H1 (cell line): ENCODE measurements at regions not wholly inside any gene's neighbourhood (a gene's known extent, or its start where the extent isn't known, plus 50 kb on each side); places are given as distances from the start of the nearest gene placed in this dataset.

Experiments
- CTCF ChIA-PET: fragments of 300-600 bp; sonication (Branson Sonifier 250); formaldehyde crosslinking; loops from one replicate; lab custom pipeline; 2021; ENCODE audit not compliant: partially characterized antibody; lab: Charles Lee
- POLR2A ChIA-PET: fragments of 300-600 bp; sonication (Branson Sonifier 250); formaldehyde crosslinking; loops from one replicate; lab custom pipeline; 2021; ENCODE audit warnings: inconsistent platforms; ENCODE audit not compliant: partially characterized antibody; lab: Charles Lee
- DNase-seq, 2 experiments: peaks; one replicate each; pipeline versions ENCODE4 v3.0.0 to v3.0.0-alpha.2; 2010 to 2022; ENCODE audit warnings: low spot score in 2 of 2, low read depth in 1 of 2, mixed read lengths in 1 of 2
- FAIRE-seq: peaks from 2 replicates; lab custom pipeline; 2011; peaks lifted over from hg19 to GRCh38; lab: Jason Lieb, UNC
- H2AFZ ChIP-seq: 2 replicates; pipeline ENCODE4 v1.8.1; 2012; ENCODE audit warnings: low read length, inconsistent platforms
- H2AK5ac ChIP-seq: 2 replicates; pipeline ENCODE4 v1.6.1; 2013; ENCODE audit warnings: low read depth, low read length
- H2BK120ac ChIP-seq: replicated peaks from 2 replicates; pipeline ENCODE3; 2013; ENCODE audit warnings: low read depth, low read length, inconsistent platforms
- H2BK12ac ChIP-seq: 2 replicates; pipeline ENCODE4 v1.6.1; 2013; ENCODE audit warnings: low read depth, low read length
- H2BK15ac ChIP-seq: 2 replicates; pipeline ENCODE4 v1.6.1; 2013; ENCODE audit warnings: low read length
- H2BK20ac ChIP-seq: 2 replicates; pipeline ENCODE4 v1.6.1; 2013; ENCODE audit warnings: low read length
- H2BK5ac ChIP-seq: 2 replicates; pipeline ENCODE4 v1.6.1; 2013; ENCODE audit warnings: low read depth, low read length
- H3K14ac ChIP-seq: 2 replicates; pipeline ENCODE4 v1.6.1; 2013; ENCODE audit warnings: inconsistent platforms; ENCODE audit not compliant: insufficient read length
- H3K18ac ChIP-seq: 2 replicates; pipeline ENCODE4 v1.6.1; 2013; ENCODE audit warnings: low read length; ENCODE audit errors: extremely low read depth
- H3K23ac ChIP-seq: 2 replicates; pipeline ENCODE4 v1.6.1; 2013; ENCODE audit warnings: inconsistent platforms; ENCODE audit not compliant: insufficient read length
- H3K23me2 ChIP-seq: 2 replicates; pipeline ENCODE4 v1.6.1; 2013; ENCODE audit warnings: low read depth, low read length
- H3K27ac ChIP-seq: 2 replicates; pipeline ENCODE4 v1.6.1; 2011; ENCODE audit warnings: low read depth, low read length, inconsistent platforms
- H3K27me3 ChIP-seq, 4 experiments: replicated peaks in 1 of 4; 1 replicate in 1 of 4; 2 replicates in 3 of 4; pipeline versions ENCODE4 v1.6.1 to v1.8.1; 2011 to 2013; ENCODE audit warnings: low read length in 3 of 4, mild to moderate bottlenecking in 3 of 4, inconsistent platforms in 2 of 4, mixed read lengths in 2 of 4, moderate library complexity in 1 of 4; ENCODE audit not compliant: control insufficient read depth in 3 of 4, insufficient read depth in 3 of 4; ENCODE audit errors: extremely low read depth in 1 of 4
- H3K36me3 ChIP-seq, 4 experiments: 2 replicates each; pipeline versions ENCODE4 v1.6.1 to v1.8.1; 2011 to 2013; ENCODE audit warnings: mild to moderate bottlenecking in 4 of 4, low read length in 3 of 4, moderate library complexity in 2 of 4, control low read depth in 1 of 4, inconsistent platforms in 1 of 4; ENCODE audit not compliant: insufficient read depth in 4 of 4, control insufficient read depth in 2 of 4
- H3K4ac ChIP-seq: replicated peaks from 2 replicates; pipeline ENCODE3; 2013; ENCODE audit warnings: low read length, low read depth, mixed read lengths, inconsistent platforms; ENCODE audit not compliant: insufficient read length
- H3K4me1 ChIP-seq, 4 experiments: replicated peaks in 1 of 4; 1 replicate in 1 of 4; 2 replicates in 3 of 4; pipeline versions ENCODE4 v1.6.1 to v1.8.1; 2011 to 2013; ENCODE audit warnings: low read length in 3 of 4, inconsistent platforms in 2 of 4, mixed read lengths in 1 of 4; ENCODE audit not compliant: insufficient read depth in 4 of 4, control insufficient read depth in 3 of 4
- H3K4me2 ChIP-seq, 2 experiments: 2 replicates each; pipeline versions ENCODE4 v1.6.1 to v1.8.1; 2011 to 2013; ENCODE audit warnings: low read depth in 2 of 2, low read length in 2 of 2, control low read depth in 1 of 2, inconsistent platforms in 1 of 2, mild to moderate bottlenecking in 1 of 2; ENCODE audit not compliant: insufficient read depth in 1 of 2
- H3K4me3 ChIP-seq, 4 experiments: fragments of 200-600, 300-600 bp in 1 of 4; sonication (generic), shearing (Covaris generic), sonication (Bioruptor Twin) in 1 of 4; 2 replicates each; pipeline versions ENCODE4 v1.5.1 to v1.8.1; 2011 to 2016; ENCODE audit warnings: low read length in 4 of 4, low read depth in 3 of 4, control low read depth in 2 of 4, inconsistent platforms in 2 of 4, mild to moderate bottlenecking in 2 of 4, mixed read lengths in 1 of 4, moderate library complexity in 1 of 4; ENCODE audit not compliant: insufficient read depth in 2 of 4; ENCODE audit errors: extremely low read depth in 1 of 4
- H3K56ac ChIP-seq: replicated peaks from 2 replicates; pipeline ENCODE3; 2013; ENCODE audit warnings: low read depth, mild to moderate bottlenecking, mixed read lengths, low read length, inconsistent platforms; ENCODE audit not compliant: insufficient read length
- H3K79me1 ChIP-seq: 2 replicates; pipeline ENCODE4 v1.6.1; 2013; ENCODE audit warnings: low read depth, low read length, control low read depth
- H3K79me2 ChIP-seq, 2 experiments: 2 replicates each; pipeline versions ENCODE4 v1.6.1 to v1.8.1; 2012 to 2013; ENCODE audit warnings: low read length in 2 of 2, mild to moderate bottlenecking in 2 of 2, inconsistent platforms in 1 of 2; ENCODE audit not compliant: insufficient read depth in 2 of 2, control insufficient read depth in 1 of 2
- H3K9ac ChIP-seq, 4 experiments: replicated peaks in 1 of 4; 1 replicate in 1 of 4; 2 replicates in 3 of 4; pipeline versions ENCODE4 v1.6.1 to v1.8.1; 2011 to 2013; ENCODE audit warnings: low read depth in 3 of 4, low read length in 3 of 4, control low read depth in 2 of 4, mild to moderate bottlenecking in 2 of 4, moderate library complexity in 2 of 4, inconsistent platforms in 1 of 4; ENCODE audit errors: extremely low read depth in 1 of 4
- H3K9me3 ChIP-seq, 2 experiments: 2 replicates each; pipeline versions ENCODE4 v1.6.1 to v1.8.1; 2012 to 2013; ENCODE audit warnings: mild to moderate bottlenecking in 2 of 2, moderate library complexity in 2 of 2, control low read depth in 1 of 2, inconsistent platforms in 1 of 2, low read depth in 1 of 2, low read length in 1 of 2, mixed read lengths in 1 of 2; ENCODE audit not compliant: insufficient read depth in 2 of 2
- H4K20me1 ChIP-seq, 2 experiments: replicated peaks in 1 of 2; 2 replicates each; pipeline versions ENCODE3 to v1.8.1; 2011 to 2013; ENCODE audit warnings: inconsistent platforms in 2 of 2, low read length in 2 of 2, mild to moderate bottlenecking in 1 of 2; ENCODE audit not compliant: insufficient read depth in 2 of 2, control insufficient read depth in 1 of 2
- H4K5ac ChIP-seq: 2 replicates; pipeline ENCODE4 v1.6.1; 2013; ENCODE audit warnings: low read length, low read depth, mixed read lengths, inconsistent platforms; ENCODE audit not compliant: insufficient read length
- H4K8ac ChIP-seq: 2 replicates; pipeline ENCODE4 v1.8.0; 2013; ENCODE audit warnings: mild to moderate bottlenecking, moderate library complexity, low read length, inconsistent platforms; ENCODE audit not compliant: insufficient read depth; ENCODE audit errors: extremely low read depth
- H4K91ac ChIP-seq: replicated peaks from 2 replicates; pipeline ENCODE3; 2013; ENCODE audit warnings: low read length, mixed read lengths, inconsistent platforms; ENCODE audit not compliant: insufficient read length
- BCL11A ChIP-seq, 2 experiments: IDR thresholded peaks; one replicate each; pipeline ENCODE4 v1.6.1; 2011; ENCODE audit warnings: low read depth in 2 of 2, low read length in 2 of 2, mild to moderate bottlenecking in 2 of 2
- CHD1 ChIP-seq: IDR thresholded peaks from 2 replicates; pipeline ENCODE4 v1.6.1; 2012; ENCODE audit warnings: low read depth, low read length, improper control_type of control experiment
- CTCF ChIP-seq, 3 experiments: IDR thresholded peaks; 1 replicate in 2 of 3; 2 replicates in 1 of 3; pipeline versions ENCODE4 v1.5.1 to v1.6.1; 2011; ENCODE audit warnings: low read length in 3 of 3, mild to moderate bottlenecking in 3 of 3, inconsistent platforms in 2 of 3, low read depth in 1 of 3, moderate library complexity in 1 of 3; ENCODE audit not compliant: insufficient read depth in 1 of 3; ENCODE audit errors: control extremely low read depth in 1 of 3
- FOSL1 ChIP-seq: IDR thresholded peaks from 2 replicates; pipeline ENCODE4 v1.6.1; 2011; ENCODE audit warnings: mild to moderate bottlenecking, low read depth, low read length, moderate library complexity; ENCODE audit not compliant: insufficient read depth
- NRF1 ChIP-seq: IDR thresholded peaks from 2 replicates; pipeline ENCODE4 v1.6.1; 2011; ENCODE audit warnings: mild to moderate bottlenecking, low read depth, low read length, improper control_type of control experiment
- PHF8 ChIP-seq: fragments of 200-600 bp; sonication (generic); conservative IDR thresholded peaks from 2 replicates; pipeline ENCODE4 v1.7.1; 2012; ENCODE audit warnings: low read depth, mild to moderate bottlenecking, inconsistent platforms, low read length, moderate library complexity
- RNF2 ChIP-seq: fragments of 200-900, 300-1000 bp; sonication (generic); IDR thresholded peaks from 2 replicates; pipeline ENCODE4 v1.7.1; 2016; ENCODE audit warnings: borderline replicate concordance, low read depth, mild to moderate bottlenecking, antibody characterized with exemption, low read length; ENCODE audit not compliant: poor library complexity, severe bottlenecking; ENCODE audit errors: missing control alignments
- WGBS, 2 experiments: shearing (Covaris generic) in 1 of 2; methylation state at CpG; one replicate each; pipeline versions ENCODE4 v1.1.6 to v1.1.7; 2013 to 2015; ENCODE audit warnings: low lambda C conversion rate in 2 of 2, mixed read lengths in 2 of 2, inconsistent platforms in 1 of 2, low coverage in 1 of 2, missing lambda C conversion rate in 1 of 2; ENCODE audit not compliant: insufficient replicate concordance in 2 of 2, insufficient coverage in 1 of 2, insufficient read length in 1 of 2; ENCODE audit errors: extremely low coverage in 1 of 2, missing lambda C conversion rate in 1 of 2; 5-methylcytosine and 5-hydroxymethylcytosine counted together

GRCh38 chr10:79007018-79007417 lies 61.7 kb upstream of the ZMIZ1 start:
- H3K27ac ChIP-seq = no peak overlapping the region
- no peaks in the 10 kb centered on the region for H4K20me1 ChIP-seq
- no peak for TF ChIP-seq CHD1
- TF ChIP-seq NRF1 = no peak
- no peak for TF ChIP-seq PHF8
- TF ChIP-seq RNF2 = no peak
- TF ChIP-seq FOSL1 = no peak
- no peak for TF ChIP-seq CTCF (IDR thresholded peaks at IDR 0.05; ENCODE audit: control extremely low read depth in 1 of 3, insufficient read depth in 1 of 3, low read depth in 1 of 3, low read length in 3 of 3)
- no peak for TF ChIP-seq BCL11A (IDR thresholded peaks at IDR 0.05; ENCODE audit: low read depth in 2 of 2, low read length in 2 of 2)
- H3K79me2 ChIP-seq = no peaks in the 10 kb centered on the region
- DNase-seq (no peak), FAIRE-seq (no peak)
- H3K36me3 ChIP-seq = no peaks in the 10 kb centered on the region
- no peak overlapping the region for H4K91ac ChIP-seq
- no peak overlapping the region for H3K14ac ChIP-seq
- ChIA-PET POLR2A (no interaction called here), CTCF (interaction anchor here (1.0 to 1.5 kb wide), 4 partner anchors 19 to 191 kb away, joined by 3 read pairs; no protein-coding TSS in a partner anchor)
- H2AFZ ChIP-seq = no peak overlapping the region
- no peak overlapping the region for H3K4ac ChIP-seq
- no peaks in the 10 kb centered on the region for H3K9me3 ChIP-seq
- peaks cover 0 to 2% (median 0%) of the 10 kb centered on the region in 4 experiments; a peak in 1 of 7 replicates for H3K4me1 ChIP-seq
- H3K4me2 ChIP-seq = no peak overlapping the region
- no peak overlapping the region for H3K4me3 ChIP-seq
- no peak overlapping the region for H2BK5ac ChIP-seq
- H4K8ac ChIP-seq = no peak overlapping the region
- no peak overlapping the region for H4K5ac ChIP-seq
- H2BK120ac ChIP-seq = no peak overlapping the region
- no peaks in the 10 kb centered on the region for H3K79me1 ChIP-seq
- H3K23me2 ChIP-seq = no peaks in the 10 kb centered on the region
- H2BK20ac ChIP-seq = no peak overlapping the region
- no peak overlapping the region for H3K18ac ChIP-seq
- no peak overlapping the region for H3K23ac ChIP-seq
- no peaks in the 10 kb centered on the region; a peak in 1 of 7 replicates for H3K27me3 ChIP-seq
- H2BK15ac ChIP-seq = no peak overlapping the region
- 0 out of 2 replicates have a peak overlapping the region, but pooled peaks have one; percentile 13 for H2AK5ac ChIP-seq
- no peak overlapping the region for H2BK12ac ChIP-seq
- no peak overlapping the region for H3K56ac ChIP-seq
- WGBS, 2 experiments = 93% methylated on average over 8 of the region's 8 CpGs; no CpG with 5 or more reads in 1 of the 2 experiments
- no peak overlapping the region for H3K9ac ChIP-seq
